ENCODE measurements at regions not wholly inside any gene's neighbourhood (a gene's known extent, or its start where the extent isn't known, plus 50 kb on each side); places are given as distances from the start of the nearest gene placed in this dataset.

DNA sequence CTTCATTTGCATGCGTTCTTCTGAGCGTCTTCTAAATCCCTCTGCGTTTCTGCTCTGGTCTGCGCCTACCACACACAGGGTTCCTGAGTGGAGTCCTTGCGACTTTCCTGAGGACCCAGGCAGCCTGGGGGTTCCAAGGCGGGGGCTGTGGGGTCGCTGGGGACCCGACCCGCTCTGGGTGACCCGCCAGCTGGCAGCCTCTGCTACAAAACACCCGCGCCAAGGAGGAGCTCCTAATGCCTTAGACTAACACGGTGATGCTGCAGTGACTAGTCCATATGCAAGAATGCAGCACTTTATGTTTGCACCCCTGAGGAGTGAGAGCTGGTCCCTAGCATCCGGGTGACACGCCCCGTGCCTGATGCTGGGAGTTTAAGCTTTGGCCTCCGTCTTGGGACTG, 367.0 kb upstream of the POM121L12 start:
- TF ChIP-seq, protein P1, sequence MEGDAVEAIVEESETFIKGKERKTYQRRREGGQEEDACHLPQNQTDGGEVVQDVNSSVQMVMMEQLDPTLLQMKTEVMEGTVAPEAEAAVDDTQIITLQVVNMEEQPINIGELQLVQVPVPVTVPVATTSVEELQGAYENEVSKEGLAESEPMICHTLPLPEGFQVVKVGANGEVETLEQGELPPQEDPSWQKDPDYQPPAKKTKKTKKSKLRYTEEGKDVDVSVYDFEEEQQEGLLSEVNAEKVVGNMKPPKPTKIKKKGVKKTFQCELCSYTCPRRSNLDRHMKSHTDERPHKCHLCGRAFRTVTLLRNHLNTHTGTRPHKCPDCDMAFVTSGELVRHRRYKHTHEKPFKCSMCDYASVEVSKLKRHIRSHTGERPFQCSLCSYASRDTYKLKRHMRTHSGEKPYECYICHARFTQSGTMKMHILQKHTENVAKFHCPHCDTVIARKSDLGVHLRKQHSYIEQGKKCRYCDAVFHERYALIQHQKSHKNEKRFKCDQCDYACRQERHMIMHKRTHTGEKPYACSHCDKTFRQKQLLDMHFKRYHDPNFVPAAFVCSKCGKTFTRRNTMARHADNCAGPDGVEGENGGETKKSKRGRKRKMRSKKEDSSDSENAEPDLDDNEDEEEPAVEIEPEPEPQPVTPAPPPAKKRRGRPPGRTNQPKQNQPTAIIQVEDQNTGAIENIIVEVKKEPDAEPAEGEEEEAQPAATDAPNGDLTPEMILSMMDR (IDR thresholded peaks at IDR 0.05): no peak
- no peak for TF ChIP-seq POLR2A (IDR thresholded peaks at IDR 0.05)
- intact Hi-C loops (cut with DNase I; ENCODE audit: low total_unique reads): no loop called here
- H3K4me3 ChIP-seq (ENCODE audit: low read depth, poor library complexity, severe bottlenecking): no peak overlapping the region
- no peak for DNase-seq (ENCODE audit: low spot score in 2 of 2)
- WGBS, 2 donors: 93% methylated on average over 16 to 17 of the region's 17 CpGs

DNA sequence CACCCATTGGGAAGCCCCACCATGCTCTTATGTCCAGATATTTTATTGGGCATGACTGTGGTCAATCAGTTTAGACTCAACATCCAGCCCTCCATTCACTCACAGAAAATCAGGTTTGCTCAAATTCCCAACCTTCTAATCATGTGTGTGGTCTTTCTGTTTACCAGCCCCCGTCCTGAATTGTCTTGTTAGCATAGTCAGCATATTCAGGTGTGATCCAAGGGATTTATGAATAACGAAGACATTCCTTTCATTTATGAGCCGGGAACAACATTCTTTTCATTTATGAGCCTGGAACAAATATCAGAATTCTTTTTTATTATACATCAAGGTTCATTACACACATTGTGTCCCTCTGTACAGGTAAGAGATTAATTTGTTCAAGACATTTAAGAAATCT, 376.3 kb upstream of the POM121L12 start:
- TF ChIP-seq, protein P1 (IDR thresholded peaks at IDR 0.05): no peak
- no peak for TF ChIP-seq POLR2A (IDR thresholded peaks at IDR 0.05)
- intact Hi-C loops (cut with DNase I; ENCODE audit: low total_unique reads): no loop called here
- DNase-seq (ENCODE audit: low spot score in 2 of 2): no peak
- no peak overlapping the region for H3K4me3 ChIP-seq (ENCODE audit: low read depth, poor library complexity, severe bottlenecking)
- WGBS, 2 donors: 68 to 73% methylated on average over 3 of the region's 3 CpGs

DNA sequence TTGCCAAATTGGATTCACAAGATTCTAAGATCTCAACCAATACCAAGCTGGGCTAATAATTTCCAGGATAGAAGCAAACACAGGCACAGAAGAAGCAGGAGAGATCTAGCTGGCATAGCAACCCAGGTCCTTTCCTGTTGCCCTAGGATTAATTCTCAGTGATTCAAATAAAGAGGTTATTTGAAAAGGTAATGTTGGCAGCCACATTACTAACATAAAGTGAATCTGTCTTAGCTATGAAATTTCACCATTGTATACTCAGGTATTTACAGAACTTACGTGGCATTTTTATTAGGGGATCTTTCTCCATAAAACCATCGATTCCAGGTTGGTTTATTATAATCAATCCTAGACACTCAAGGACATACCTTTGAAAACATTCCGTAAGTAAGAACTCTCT, 379.3 kb upstream of the POM121L12 start:
- no peak for TF ChIP-seq POLR2A (IDR thresholded peaks at IDR 0.05)
- TF ChIP-seq, protein P1 (IDR thresholded peaks at IDR 0.05): no peak
- intact Hi-C loops (cut with DNase I; ENCODE audit: low total_unique reads): no loop called here
- no peak overlapping the region for H3K4me3 ChIP-seq (ENCODE audit: low read depth, poor library complexity, severe bottlenecking)
- DNase-seq (ENCODE audit: low spot score in 2 of 2): no peak
- 60 to 68% methylated on average over 3 of the region's 3 CpGs for WGBS, 2 donors

DNA sequence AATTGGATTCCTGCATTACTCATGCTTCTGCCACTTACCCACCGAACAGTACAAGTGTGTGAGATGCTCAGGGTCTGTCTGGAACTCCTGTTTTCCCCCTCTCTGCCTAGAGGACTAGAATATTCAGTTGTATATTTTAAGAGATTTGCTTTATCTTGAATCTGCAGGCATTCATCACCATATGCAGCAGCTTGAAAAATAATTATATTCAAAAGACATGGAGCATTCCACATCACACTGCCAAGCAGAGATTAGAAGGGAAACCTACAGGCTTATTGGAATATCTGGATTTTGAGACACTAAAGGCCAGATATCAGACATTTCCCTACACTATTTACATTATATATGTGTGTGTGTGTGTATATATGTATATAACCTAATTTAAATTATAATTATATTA, 382.8 kb upstream of the POM121L12 start:
- no peak overlapping the region for H3K4me3 ChIP-seq (ENCODE audit: low read depth, poor library complexity, severe bottlenecking)
- WGBS, 2 donors: 54 to 74% methylated on average over 1 of the region's 1 CpG
- intact Hi-C loops (cut with DNase I; ENCODE audit: low total_unique reads): no loop called here
- DNase-seq (ENCODE audit: low spot score in 2 of 2): no peak
- TF ChIP-seq POLR2A (IDR thresholded peaks at IDR 0.05): no peak
- TF ChIP-seq, protein P1 (IDR thresholded peaks at IDR 0.05): no peak

DNA sequence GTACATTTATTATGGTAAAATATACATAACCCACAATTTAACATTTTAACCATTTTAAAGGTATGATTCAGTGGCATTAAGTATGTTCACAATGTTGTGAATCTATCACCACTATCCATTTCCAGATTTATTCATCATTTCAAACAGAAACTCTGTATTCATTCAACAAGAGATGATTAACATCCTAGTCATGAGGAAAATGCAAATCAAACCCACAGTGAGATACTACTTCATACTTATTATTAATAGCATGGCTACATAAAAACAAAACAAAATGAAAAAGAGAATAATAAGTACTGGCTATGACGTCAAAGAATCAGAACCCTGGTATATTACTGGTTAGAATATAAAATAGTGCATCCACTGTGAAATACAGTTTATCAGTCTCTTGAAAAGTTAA, 386.6 kb upstream of the POM121L12 start:
- intact Hi-C loops (cut with DNase I; ENCODE audit: low total_unique reads): no loop called here
- TF ChIP-seq, protein P1 (IDR thresholded peaks at IDR 0.05): no peak
- no peak for TF ChIP-seq POLR2A (IDR thresholded peaks at IDR 0.05)
- 71 to 90% methylated on average over 1 of the region's 1 CpG for WGBS, 2 donors
- no peak overlapping the region for H3K4me3 ChIP-seq (ENCODE audit: low read depth, poor library complexity, severe bottlenecking)
- DNase-seq (ENCODE audit: low spot score in 2 of 2): no peak

DNA sequence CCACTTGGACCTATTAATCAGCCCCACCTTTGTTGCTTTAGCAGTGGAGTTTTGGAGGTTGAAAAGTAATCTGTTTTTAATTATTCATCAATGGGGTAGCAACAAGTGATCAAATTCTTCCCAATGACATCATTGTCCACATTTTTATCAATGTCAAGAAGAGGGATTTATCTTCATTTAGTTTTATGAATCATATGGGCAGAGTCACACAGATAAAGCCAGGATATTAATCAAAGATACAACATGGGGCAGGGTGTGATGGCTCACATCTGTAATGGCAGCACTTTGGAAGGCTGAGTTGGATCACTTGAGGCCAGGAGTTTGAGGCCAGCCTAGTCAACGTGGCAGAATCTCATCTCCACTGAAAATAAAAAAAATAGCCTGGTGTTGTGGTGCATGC, 388.4 kb upstream of the POM121L12 start:
- H3K4me3 ChIP-seq (ENCODE audit: low read depth, poor library complexity, severe bottlenecking): no peak overlapping the region
- 0 to 33% methylated on average over 1 of the region's 1 CpG for WGBS, 2 donors
- TF ChIP-seq, protein P1 (IDR thresholded peaks at IDR 0.05): no peak
- TF ChIP-seq POLR2A (IDR thresholded peaks at IDR 0.05): no peak
- DNase-seq (ENCODE audit: low spot score in 2 of 2): no peak
- intact Hi-C loops (cut with DNase I; ENCODE audit: low total_unique reads): no loop called here

All from lower leg skin (tissue), 4 donors.